Left lung (tissue), 4 donors: ENCODE measurements at regions not wholly inside any gene's neighbourhood (a gene's known extent, or its start where the extent isn't known, plus 50 kb on each side); places are given as distances from the start of the nearest gene placed in this dataset.

Experiments used
- ATAC-seq: fragments of 200-7000 bp; cut with Tn5 transposase; one replicate; pipeline ENCODE4 v1.9.1; 2020; ENCODE audit warnings: moderate library complexity
- DNase-seq, 4 donors: peaks; one replicate each; pipeline ENCODE4 v3.0.0-alpha.2; 2013 to 2020
- H3K27ac ChIP-seq, 2 donors: fragments of 200-600 bp; sonication (generic) in 1 of 2; one replicate each; pipeline versions ENCODE4 v1.5.0 to v1.8.0; 2020 to 2021
- H3K27me3 ChIP-seq, 2 donors: fragments of 200-600 bp; sonication (generic) in 1 of 2; one replicate each; pipeline versions ENCODE4 v1.5.0 to v1.8.0; 2020 to 2021
- H3K36me3 ChIP-seq, 2 donors: fragments of 200-600 bp; sonication (generic) in 1 of 2; one replicate each; pipeline versions ENCODE4 v1.5.0 to v1.8.0; 2020 to 2021
- H3K4me1 ChIP-seq, 2 donors: fragments of 200-600 bp; one replicate each; pipeline ENCODE4 v1.8.0; 2021
- H3K4me3 ChIP-seq, 2 donors: fragments of 200-600 bp; sonication (generic) in 1 of 2; one replicate each; pipeline versions ENCODE4 v1.5.0 to v1.8.0; 2020 to 2021; ENCODE audit warnings: mild to moderate bottlenecking in 1 of 2
- H3K9me3 ChIP-seq, 2 donors: fragments of 200-600 bp; sonication (generic) in 1 of 2; one replicate each; pipeline versions ENCODE4 v1.5.0 to v1.8.0; 2020 to 2021
- CTCF ChIP-seq, 2 donors: fragments of 200-600 bp; sonication (generic) in 1 of 2; IDR thresholded peaks; one replicate each; pipeline versions ENCODE4 v1.5.0 to v1.8.0; 2021; ENCODE audit warnings: antibody characterized with exemption in 2 of 2
- intact Hi-C, 2 donors: fragments of 100-400 bp; cut with DNase I; formaldehyde crosslinking; loops; one replicate each; pipeline versions ENCODE4 v1.11.2 to v1.14.2; 2022
- donor health status: DM: no; HTN: yes; CAD: no.
- donor health status: DM: no; HTN: no; CAD: no.

GRCh38 chr4:4694827-4695226, 153.0 kb upstream of the STX18 start:
- H3K27me3 ChIP-seq = no peaks in the 10 kb centered on the region
- H3K4me3 ChIP-seq = no peak overlapping the region
- DNase-seq (no peak), ATAC-seq (no peak)
- no peaks in the 10 kb centered on the region for H3K36me3 ChIP-seq
- no peak overlapping the region for H3K27ac ChIP-seq
- intact Hi-C loops = no loop called here
- no peak for TF ChIP-seq CTCF (IDR thresholded peaks at IDR 0.05)
- no peaks in the 10 kb centered on the region for H3K9me3 ChIP-seq
- H3K4me1 ChIP-seq = no peaks in the 10 kb centered on the region

- no peak for ATAC-seq
- Histone ChIP-seq H3K4me3 (no peak overlapping the region), H3K27ac (no peak overlapping the region), H3K9me3 (no peaks in the 10 kb centered on the region), H3K36me3 (no peaks in the 10 kb centered on the region), H3K4me1 (no peaks in the 10 kb centered on the region), H3K27me3 (no peaks in the 10 kb centered on the region)
- no peak for TF ChIP-seq CTCF (IDR thresholded peaks at IDR 0.05)
- intact Hi-C loops = no loop called here
- peak in 2 of 4 donors; percentile 17 to 43 for DNase-seq
Measured at GRCh38 chr4:4694296-4694772, 152.5 kb upstream of the STX18 start.

- no peaks in the 10 kb centered on the region for H3K27me3 ChIP-seq
- H3K27ac ChIP-seq = no peak overlapping the region
- TF ChIP-seq CTCF (IDR thresholded peaks at IDR 0.05) = no peak
- no peak overlapping the region for H3K4me3 ChIP-seq
- no peaks in the 10 kb centered on the region for H3K9me3 ChIP-seq
- intact Hi-C loops = no loop called here
- no peaks in the 10 kb centered on the region for H3K36me3 ChIP-seq
- ATAC-seq (no peak), DNase-seq (no peak)
- no peaks in the 10 kb centered on the region for H3K4me1 ChIP-seq
Measured at GRCh38 chr4:4693755-4694295, 152.0 kb upstream of the STX18 start.

- no peak overlapping the region for H3K4me3 ChIP-seq
- no peaks in the 10 kb centered on the region for H3K4me1 ChIP-seq
- ATAC-seq (no peak), DNase-seq (no peak)
- no peaks in the 10 kb centered on the region for H3K36me3 ChIP-seq
- no peaks in the 10 kb centered on the region for H3K9me3 ChIP-seq
- intact Hi-C loops = no loop called here
- H3K27me3 ChIP-seq = no peaks in the 10 kb centered on the region
- TF ChIP-seq CTCF (IDR thresholded peaks at IDR 0.05) = no peak
- H3K27ac ChIP-seq = no peak overlapping the region
Measured at GRCh38 chr4:4693258-4693657, 151.4 kb upstream of the STX18 start.

- intact Hi-C loops = no loop called here
- ATAC-seq (no peak), DNase-seq (no peak)
- Histone ChIP-seq H3K9me3 (no peaks in the 10 kb centered on the region), H3K36me3 (no peaks in the 10 kb centered on the region), H3K4me1 (no peaks in the 10 kb centered on the region), H3K27ac (no peak overlapping the region), H3K4me3 (no peak overlapping the region), H3K27me3 (no peaks in the 10 kb centered on the region)
- no peak for TF ChIP-seq CTCF (IDR thresholded peaks at IDR 0.05)
Measured at GRCh38 chr4:4690854-4691253, 149.0 kb upstream of the STX18 start.
